ENCODE measurements at regions not wholly inside any gene's neighbourhood (a gene's known extent, or its start where the extent isn't known, plus 50 kb on each side); places are given as distances from the start of the nearest gene placed in this dataset.

GRCh38 chr2:226489775-226490541 lies 309.7 kb downstream of the IRS1 start:
- in situ Hi-C loops (cut with MboI; ENCODE audit: low pct_unique_long_range_greater_than_20kb, low sequenced_read_pairs, unreplicated experiment): no loop called here
- TF ChIP-seq CTCF (IDR thresholded peaks at IDR 0.05; ENCODE audit: extremely low read depth, insufficient read depth, missing control alignments): no peak
- peak; percentile 17 for DNase-seq (ENCODE audit: low spot score)

DNA sequence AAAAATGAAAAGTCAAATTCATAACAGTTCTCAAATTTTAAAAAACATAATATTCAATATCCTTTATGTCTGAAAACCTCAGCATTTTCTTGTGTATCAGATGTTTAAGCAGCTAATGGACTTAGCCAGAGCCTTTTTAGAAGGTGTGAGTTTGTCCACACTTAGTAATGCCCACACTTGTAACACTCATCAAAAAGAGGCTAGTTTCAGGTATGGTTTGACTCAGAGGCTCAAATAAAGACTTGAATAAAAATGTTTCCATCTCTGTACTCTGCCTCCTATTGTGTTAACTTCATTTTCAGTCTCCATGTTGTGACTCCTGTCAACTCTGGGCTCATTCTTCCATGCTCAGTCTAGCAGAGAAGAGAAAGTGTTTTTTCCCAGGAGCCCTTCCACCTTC lies 311.6 kb downstream of the IRS1 start:
- in situ Hi-C loops (cut with MboI; ENCODE audit: low pct_unique_long_range_greater_than_20kb, low sequenced_read_pairs, unreplicated experiment): no loop called here
- DNase-seq (ENCODE audit: low spot score): peak; percentile 9
- TF ChIP-seq CTCF (IDR thresholded peaks at IDR 0.05; ENCODE audit: extremely low read depth, insufficient read depth, missing control alignments): no peak

DNA sequence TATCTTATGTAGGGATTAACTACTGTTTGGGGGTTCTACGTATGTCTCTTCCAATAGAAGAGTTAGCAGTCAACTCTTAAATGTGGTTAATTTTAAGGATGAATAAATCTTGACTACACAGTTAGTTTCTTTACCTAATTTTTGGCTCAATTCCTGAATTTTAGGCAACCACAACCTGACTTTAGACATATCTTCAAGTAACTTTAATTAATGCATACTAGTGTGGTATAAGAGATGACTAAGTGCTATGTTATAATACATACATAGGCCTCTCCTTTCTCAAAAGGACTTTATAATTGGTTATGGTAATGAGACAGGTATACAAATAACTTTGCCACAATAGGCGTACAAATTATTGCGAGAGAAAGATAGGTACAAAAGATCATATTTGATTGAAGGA lies 312.0 kb downstream of the IRS1 start:
- DNase-seq (ENCODE audit: low spot score): no peak
- in situ Hi-C loops (cut with MboI; ENCODE audit: low pct_unique_long_range_greater_than_20kb, low sequenced_read_pairs, unreplicated experiment): no loop called here
- TF ChIP-seq CTCF (IDR thresholded peaks at IDR 0.05; ENCODE audit: extremely low read depth, insufficient read depth, missing control alignments): no peak

- no peak for TF ChIP-seq CTCF (IDR thresholded peaks at IDR 0.05; ENCODE audit: extremely low read depth, insufficient read depth, missing control alignments)
- in situ Hi-C loops (cut with MboI; ENCODE audit: low pct_unique_long_range_greater_than_20kb, low sequenced_read_pairs, unreplicated experiment): no loop called here
- DNase-seq (ENCODE audit: low spot score): no peak
These were observed 315.6 kb downstream of the IRS1 start for GRCh38 chr2:226483745-226484619.

- in situ Hi-C loops (cut with MboI; ENCODE audit: low pct_unique_long_range_greater_than_20kb, low sequenced_read_pairs, unreplicated experiment): no loop called here
- no peak for DNase-seq (ENCODE audit: low spot score)
- TF ChIP-seq CTCF (IDR thresholded peaks at IDR 0.05; ENCODE audit: extremely low read depth, insufficient read depth, missing control alignments): no peak
These were observed 316.5 kb downstream of the IRS1 start for GRCh38 chr2:226483143-226483542.

GRCh38 chr2:226478109-226478809 lies 321.4 kb downstream of the IRS1 start:
- no peak for TF ChIP-seq CTCF (IDR thresholded peaks at IDR 0.05; ENCODE audit: extremely low read depth, insufficient read depth, missing control alignments)
- in situ Hi-C loops (cut with MboI; ENCODE audit: low pct_unique_long_range_greater_than_20kb, low sequenced_read_pairs, unreplicated experiment): no loop called here
- DNase-seq (ENCODE audit: low spot score): no peak
